Heart left ventricle (tissue), 16 donors: ENCODE measurements at regions not wholly inside any gene's neighbourhood (a gene's known extent, or its start where the extent isn't known, plus 50 kb on each side); places are given as distances from the start of the nearest gene placed in this dataset.
A peak's percentile ranks its signal among the peaks of the same experiment; 100 is the strongest.

ENCODE experiments used
- ATAC-seq, 4 donors: fragments of 200-7000 bp; cut with Tn5 transposase; one replicate each; pipeline ENCODE4 v1.9.1; 2020 to 2022; ENCODE audit warnings: moderate library complexity in 4 of 4, mild to moderate bottlenecking in 3 of 4, moderate number of reproducible peaks in 1 of 4
- DNase-seq, 5 donors: peaks; one replicate each; pipeline ENCODE4 v3.0.0-alpha.2; 2020
- H3K27ac ChIP-seq, 12 donors: fragments of 200-600 bp; sonication (generic) in 4 of 12; one replicate each; pipeline versions ENCODE4 v1.5.0 to v1.8.0; 2016 to 2022; ENCODE audit warnings: mild to moderate bottlenecking in 2 of 12
- H3K27me3 ChIP-seq, 9 donors: fragments of 200-600 bp; sonication (generic) in 2 of 9; one replicate each; pipeline versions ENCODE4 v1.5.1 to v1.8.0; 2016 to 2022; ENCODE audit warnings: mild to moderate bottlenecking in 3 of 9
- H3K36me3 ChIP-seq, 9 donors: fragments of 200-600 bp; sonication (generic) in 2 of 9; one replicate each; pipeline versions ENCODE4 v1.5.0 to v1.8.0; 2018 to 2022; ENCODE audit warnings: mild to moderate bottlenecking in 2 of 9
- H3K4me1 ChIP-seq, 12 donors: fragments of 200-600 bp; sonication (generic) in 4 of 12; one replicate each; pipeline versions ENCODE4 v1.5.0 to v1.8.0; 2016 to 2022; ENCODE audit warnings: mild to moderate bottlenecking in 3 of 12
- H3K4me3 ChIP-seq, 12 donors: fragments of 200-600 bp; sonication (generic) in 4 of 12; one replicate each; pipeline versions ENCODE4 v1.5.0 to v1.8.0; 2017 to 2022; ENCODE audit warnings: mild to moderate bottlenecking in 9 of 12, moderate library complexity in 4 of 12
- H3K9me3 ChIP-seq, 12 donors: fragments of 200-600 bp; sonication (generic) in 4 of 12; one replicate each; pipeline versions ENCODE4 v1.5.0 to v1.8.0; 2016 to 2022; ENCODE audit warnings: mild to moderate bottlenecking in 1 of 12
- POLR2A ChIP-seq, 2 donors: fragments of 450-650 bp; IDR thresholded peaks; one replicate each; pipeline ENCODE4 v1.6.1; 2017; ENCODE audit warnings: antibody characterized with exemption in 2 of 2, mild to moderate bottlenecking in 2 of 2, moderate library complexity in 2 of 2
- WGBS, 4 donors: extraction: QIAGEN DNeasy Blood & Tissue Kit in 2 of 4; methylation state at CpG; one replicate each; pipeline versions ENCODE4 v1.1.5 to v1.1.7; 2013 to 2018; 5-methylcytosine and 5-hydroxymethylcytosine counted together
- intact Hi-C, 10 donors: fragments of 100-400 bp; cut with DNase I; formaldehyde crosslinking; loops; one replicate each; pipeline versions ENCODE4 v1.11.1 to v1.14.2; 2022
- TF ChIP-seq, protein P1 (sequence below), 12 donors: fragments of 200-600 bp; sonication (generic) in 4 of 12; IDR thresholded peaks; one replicate each; pipeline versions ENCODE4 v1.5.0 to v1.8.0; 2018 to 2022; ENCODE audit warnings: antibody characterized with exemption in 12 of 12, mild to moderate bottlenecking in 5 of 12
- donor health status: ischemic (EF 13 %, LVEDD 7.1; RV severe dilation, severe dysfunction).
- donor health status: healthy with polysubstance abuse.
- donor health status: DM: no; HTN: yes; CAD: no.
- donor health status: DM: no; HTN: no; CAD: no.
- donor health status: ischemic (EF 25% LVEDD 6.9; RV normal size, moderate dysfunction).
- donor health status: ischemic (EF 25% LVEDD 5.7; RV mildly dilated, moderate dysfunction).
- donor health status: healthy.
- donor health status: DM: yes; HTN: yes; CAD: no.
- donor health status: ischemic (EF 35%, LVEDD 5.7; RV mildly dilated, moderate dysfunction).
- donor health status: nonischemic (EF 11% LVEDD 7.7; RV severe dilation, severe dysfunction).
- donor health status: DM: yes; HTN: yes; CAD: no.
- donor health status: PGD.
- donor health status: ischemic (EF 29% LVEDD 5.4; RV normal size, mild dysfunction).
- donor health status: nonischemic (EF 23%, LVEDD 6.1; RV moderate dilation, normal function).

DNA sequence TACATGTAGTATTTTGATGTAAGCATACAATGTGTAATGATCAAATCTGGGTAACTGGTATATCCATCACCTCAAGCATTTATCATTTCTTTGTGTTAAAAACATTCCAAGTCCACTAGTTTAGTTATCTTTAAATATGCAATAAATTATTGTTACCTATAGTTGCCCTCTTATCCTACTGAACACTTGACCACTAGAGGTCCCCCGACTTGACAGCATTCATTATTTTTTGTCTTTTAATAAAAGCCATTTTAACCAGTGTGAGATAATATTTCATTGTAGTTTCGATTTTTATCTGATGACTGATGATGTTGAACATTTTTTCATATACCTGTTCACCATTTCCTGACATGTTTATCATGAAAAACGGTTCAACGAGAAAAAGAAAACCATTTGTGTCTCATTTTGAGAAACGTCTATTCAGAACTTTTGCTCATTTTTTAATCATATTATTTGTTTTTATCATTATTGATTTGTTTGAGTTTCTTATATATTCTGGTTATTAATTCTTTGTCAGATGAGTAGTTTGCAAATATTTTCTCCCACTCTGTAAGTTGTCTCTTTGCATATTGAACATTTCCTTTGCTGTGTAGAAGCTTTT lies 199.0 kb upstream of the CXXC4 start:
- H3K4me1 ChIP-seq, result no peaks in the 10 kb centered on the region
- H3K36me3 ChIP-seq, result no peaks in the 10 kb centered on the region
- H3K4me3 ChIP-seq, result no peak overlapping the region
- WGBS, 4 donors, result 73 to 82% (median 77%) methylated on average over 5 of the region's 5 CpGs
- no peak for DNase-seq
- no peak for ATAC-seq
- no peaks in the 10 kb centered on the region for H3K9me3 ChIP-seq
- intact Hi-C loops, result loop anchor here in 6 of 10 donors (2.0 to 10.0 kb wide), 3 partner anchors 161 to 171 kb away; no protein-coding TSS in a partner anchor
- TF ChIP-seq, protein P1, sequence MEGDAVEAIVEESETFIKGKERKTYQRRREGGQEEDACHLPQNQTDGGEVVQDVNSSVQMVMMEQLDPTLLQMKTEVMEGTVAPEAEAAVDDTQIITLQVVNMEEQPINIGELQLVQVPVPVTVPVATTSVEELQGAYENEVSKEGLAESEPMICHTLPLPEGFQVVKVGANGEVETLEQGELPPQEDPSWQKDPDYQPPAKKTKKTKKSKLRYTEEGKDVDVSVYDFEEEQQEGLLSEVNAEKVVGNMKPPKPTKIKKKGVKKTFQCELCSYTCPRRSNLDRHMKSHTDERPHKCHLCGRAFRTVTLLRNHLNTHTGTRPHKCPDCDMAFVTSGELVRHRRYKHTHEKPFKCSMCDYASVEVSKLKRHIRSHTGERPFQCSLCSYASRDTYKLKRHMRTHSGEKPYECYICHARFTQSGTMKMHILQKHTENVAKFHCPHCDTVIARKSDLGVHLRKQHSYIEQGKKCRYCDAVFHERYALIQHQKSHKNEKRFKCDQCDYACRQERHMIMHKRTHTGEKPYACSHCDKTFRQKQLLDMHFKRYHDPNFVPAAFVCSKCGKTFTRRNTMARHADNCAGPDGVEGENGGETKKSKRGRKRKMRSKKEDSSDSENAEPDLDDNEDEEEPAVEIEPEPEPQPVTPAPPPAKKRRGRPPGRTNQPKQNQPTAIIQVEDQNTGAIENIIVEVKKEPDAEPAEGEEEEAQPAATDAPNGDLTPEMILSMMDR (IDR thresholded peaks at IDR 0.05), result peak in 11 of 12 donors; percentile 8 to 50 (median 35)
- no peak for TF ChIP-seq POLR2A (IDR thresholded peaks at IDR 0.05)
- H3K27me3 ChIP-seq, result no peaks in the 10 kb centered on the region
- H3K27ac ChIP-seq, result no peak overlapping the region

DNA sequence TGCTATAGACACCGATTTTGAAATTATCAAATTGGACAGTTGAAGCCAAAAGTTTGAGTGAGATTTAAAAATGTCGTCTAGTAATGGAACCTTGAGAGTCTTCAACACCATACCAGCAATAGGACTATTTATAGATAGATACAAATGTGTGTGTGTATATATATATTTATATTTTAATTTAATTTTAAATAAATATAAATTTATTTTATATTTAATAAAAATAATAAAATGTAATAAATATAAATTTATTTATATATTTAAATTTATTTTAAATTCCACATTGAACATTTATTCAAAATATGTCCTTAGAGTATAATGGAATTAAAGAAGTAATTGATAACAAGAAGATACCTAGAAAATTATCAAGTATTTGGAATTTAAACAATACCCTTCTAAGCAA lies 221.9 kb upstream of the CXXC4 start:
- H3K4me3 ChIP-seq, result no peak overlapping the region
- no peak for ATAC-seq
- no peaks in the 10 kb centered on the region for H3K27me3 ChIP-seq
- whole genome bisulfite sequencing, 4 donors, result 84 to 92% (median 90%) methylated on average over 2 of the region's 2 CpGs
- no peaks in the 10 kb centered on the region for H3K36me3 ChIP-seq
- no peaks in the 10 kb centered on the region for H3K4me1 ChIP-seq
- no peak for DNase-seq
- TF ChIP-seq, protein P1 (IDR thresholded peaks at IDR 0.05), result no peak
- no peak for TF ChIP-seq POLR2A (IDR thresholded peaks at IDR 0.05)
- H3K27ac ChIP-seq, result no peak overlapping the region
- intact Hi-C loops, result no loop called here
- peaks cover 0 to under 1% (median 0%) of the 10 kb centered on the region in 12 donors for H3K9me3 ChIP-seq

- H3K9me3 ChIP-seq, result no peaks in the 10 kb centered on the region
- no peak for ATAC-seq
- no peak overlapping the region for H3K4me3 ChIP-seq
- TF ChIP-seq, protein P1 (IDR thresholded peaks at IDR 0.05), result no peak
- no peak for TF ChIP-seq POLR2A (IDR thresholded peaks at IDR 0.05)
- H3K27ac ChIP-seq, result no peak overlapping the region
- intact Hi-C loops, result no loop called here
- H3K36me3 ChIP-seq, result no peaks in the 10 kb centered on the region
- no peak for DNase-seq
- WGBS, 4 donors, result 69 to 86% (median 80%) methylated on average over 4 of the region's 4 CpGs
- H3K4me1 ChIP-seq, result no peaks in the 10 kb centered on the region
- H3K27me3 ChIP-seq, result no peaks in the 10 kb centered on the region
Observed at GRCh38 chr4:104719539-104720230, 225.0 kb upstream of the CXXC4 start.

DNA sequence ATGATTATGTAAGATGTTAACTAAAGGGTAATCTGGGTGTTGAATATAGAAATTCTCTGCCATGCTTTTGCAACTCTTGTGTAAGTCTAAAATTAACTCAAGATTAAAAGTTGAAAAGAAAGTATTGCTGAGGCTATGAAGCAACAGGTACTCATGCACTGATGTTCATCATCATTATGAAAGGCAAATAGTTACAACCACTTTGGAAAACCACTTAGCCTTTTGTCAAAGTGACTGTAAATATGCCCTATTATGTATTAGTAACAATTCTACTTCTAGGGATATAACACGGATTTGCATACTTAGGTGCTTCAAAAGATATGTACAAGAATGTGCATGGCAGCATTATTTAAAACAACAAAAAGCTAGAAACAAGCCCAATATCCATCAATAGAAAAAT lies 227.8 kb upstream of the CXXC4 start:
- 69 to 94% (median 76%) methylated on average over 1 of the region's 1 CpG for WGBS, 4 donors

More for the DNA sequence above, 227.8 kb upstream of the CXXC4 start:
- H3K4me3 ChIP-seq, result no peak overlapping the region
- no peak for DNase-seq
- ATAC-seq, result no peak
- no peaks in the 10 kb centered on the region for H3K27me3 ChIP-seq
- H3K27ac ChIP-seq, result no peak overlapping the region
- H3K4me1 ChIP-seq, result no peaks in the 10 kb centered on the region
- no peaks in the 10 kb centered on the region for H3K9me3 ChIP-seq
- H3K36me3 ChIP-seq, result no peaks in the 10 kb centered on the region
- TF ChIP-seq POLR2A (IDR thresholded peaks at IDR 0.05), result no peak
- TF ChIP-seq, protein P1 (IDR thresholded peaks at IDR 0.05), result no peak
- intact Hi-C loops, result no loop called here
